ENCODE measurements at regions not wholly inside any gene's neighbourhood (a gene's known extent, or its start where the extent isn't known, plus 50 kb on each side); places are given as distances from the start of the nearest gene placed in this dataset.
"Not testable (repeated sequence)": the region's sequence is repeated elsewhere in the genome, so short reads cannot be mapped to it uniquely, and the experiment has no call there.

DNA sequence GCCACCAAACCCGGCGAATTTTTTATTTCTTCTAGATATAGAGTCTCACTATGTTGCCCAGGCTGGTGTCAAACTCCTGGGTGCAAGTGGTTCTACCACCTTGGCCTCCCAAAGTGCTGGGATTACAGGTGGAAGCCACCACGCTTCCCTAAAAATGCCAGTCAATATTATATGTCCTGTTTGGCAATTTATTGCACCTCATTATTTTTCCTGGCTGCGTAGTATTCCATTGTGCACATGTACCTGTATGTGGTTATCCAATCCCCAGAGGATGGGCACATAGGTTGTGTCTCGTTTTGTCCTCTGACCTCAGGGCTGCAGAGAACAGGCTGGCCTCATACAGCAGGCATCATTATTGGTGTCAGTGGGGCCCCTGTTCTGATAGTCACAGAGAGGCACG, 181.7 kb downstream of the C9orf50 start:
- no peak for DNase-seq (ENCODE audit: low read depth in 2 of 2, low spot score in 1 of 2)

DNA sequence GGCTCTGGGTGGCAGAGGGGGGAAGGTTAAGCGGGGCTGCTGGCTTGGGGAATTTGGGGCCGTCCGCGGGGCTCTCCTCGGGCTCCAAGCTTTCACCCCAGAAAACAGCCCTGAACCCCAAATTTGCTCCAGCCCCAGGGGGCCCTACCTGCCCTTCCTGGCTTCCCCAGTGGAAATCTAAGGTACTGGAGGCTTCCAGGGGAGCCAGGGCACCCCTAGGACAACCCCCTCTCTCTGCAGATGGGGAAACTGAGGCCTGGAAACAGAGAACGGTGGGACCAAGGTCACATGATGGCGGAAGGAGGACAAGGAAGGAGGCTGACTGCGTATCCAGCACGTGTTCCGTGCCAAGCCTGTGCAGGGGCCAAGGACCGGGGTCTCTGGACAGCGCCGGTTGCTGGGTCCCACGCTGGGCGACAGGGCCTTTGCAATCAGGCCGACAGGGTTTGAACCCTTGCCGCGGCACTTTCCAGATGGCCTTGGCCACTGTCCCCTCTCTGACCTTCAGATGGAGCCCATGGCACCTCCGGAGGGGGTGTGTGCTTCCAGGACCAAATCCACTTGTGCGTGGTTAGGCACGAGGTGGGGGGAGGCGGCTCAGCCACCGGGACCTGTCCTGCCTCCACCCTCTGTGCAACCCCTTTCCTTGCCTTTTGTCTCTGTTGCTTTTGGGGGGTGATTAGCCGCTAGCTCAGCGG, 183.1 kb downstream of the C9orf50 start:
- DNase-seq (ENCODE audit: low read depth in 2 of 2, low spot score in 1 of 2) = no peak

DNA sequence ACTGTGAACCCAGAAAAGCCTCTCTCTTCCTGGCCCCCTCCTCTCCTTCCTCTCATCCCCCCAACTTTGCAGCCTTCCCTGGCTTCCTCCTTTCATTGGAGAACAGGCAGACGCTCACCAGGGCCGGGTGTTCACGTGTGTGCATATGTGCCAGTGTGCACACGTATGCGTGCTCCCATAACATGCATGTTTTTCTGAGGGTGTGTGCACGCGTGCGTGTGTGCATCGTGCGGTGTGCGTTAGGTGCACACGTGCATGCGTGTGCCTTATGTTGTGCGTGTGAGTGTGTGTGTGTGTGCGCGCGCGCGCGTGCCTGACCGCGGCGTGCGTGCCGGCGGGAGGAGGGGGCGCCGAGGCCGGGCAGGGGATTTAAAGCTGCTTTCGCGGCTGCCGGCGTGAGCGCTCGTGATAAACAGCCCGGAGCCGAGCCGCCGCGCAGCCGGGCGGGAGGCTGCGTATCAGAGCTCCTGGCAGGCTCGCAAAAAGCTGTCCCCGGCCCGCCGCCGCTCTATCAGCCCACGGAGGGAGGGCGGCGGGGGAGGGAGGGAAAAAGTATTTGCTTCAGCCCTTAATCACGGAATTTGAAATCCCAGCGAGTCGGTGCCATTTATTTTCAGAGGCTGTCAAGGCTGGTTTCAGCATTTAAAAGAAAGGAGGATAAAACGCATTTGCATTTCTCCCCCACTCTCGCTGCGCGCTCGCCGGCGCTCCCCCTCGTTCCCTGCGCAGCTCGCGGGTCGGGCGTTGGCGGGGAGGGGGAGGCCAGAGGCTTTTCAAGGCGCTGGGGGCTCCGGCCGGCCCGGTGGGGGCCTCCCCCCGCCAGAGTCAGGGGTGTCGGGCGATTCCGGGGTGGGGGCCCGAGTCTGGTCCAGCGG, 183.9 kb downstream of the C9orf50 start:
- DNase-seq (ENCODE audit: low read depth in 2 of 2, low spot score in 1 of 2) = no peak

DNA sequence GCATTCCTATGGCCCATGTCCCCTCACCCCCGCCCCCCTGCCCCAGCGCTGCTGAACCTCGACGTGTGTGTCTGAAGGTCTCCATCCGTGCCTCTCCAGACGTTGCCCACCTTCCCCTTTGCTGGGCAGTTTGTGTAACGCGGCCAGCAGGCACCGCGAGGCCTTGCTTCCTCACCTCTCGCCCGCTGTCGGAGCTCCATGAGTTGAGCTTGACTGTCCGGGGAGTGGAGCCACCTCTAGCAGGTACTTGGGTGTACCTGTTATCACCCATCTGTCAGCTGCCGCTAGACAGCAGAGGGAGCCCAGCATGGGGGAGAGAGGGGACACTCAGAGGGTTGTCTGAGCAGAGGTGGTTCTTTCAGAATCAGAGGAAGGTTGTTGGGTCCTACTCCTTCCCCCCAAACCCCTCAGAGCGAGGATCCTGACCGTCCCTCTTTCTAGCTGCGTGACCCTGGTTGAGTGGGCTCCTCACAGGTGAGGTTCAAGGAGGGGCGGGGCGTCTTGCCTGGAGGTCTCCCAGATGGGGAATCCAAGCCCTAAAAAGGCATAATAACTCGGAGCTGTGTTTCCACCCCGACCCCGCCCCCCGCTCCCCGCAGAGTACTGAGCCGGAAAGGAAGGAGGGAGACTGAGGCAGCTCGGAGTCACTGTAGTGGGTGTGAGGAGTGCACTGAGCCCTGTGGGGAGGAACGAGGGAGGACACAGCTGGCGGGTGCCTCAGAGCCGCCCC, 184.7 kb downstream of the C9orf50 start:
- DNase-seq (ENCODE audit: low read depth in 2 of 2, low spot score in 1 of 2) = no peak

DNA sequence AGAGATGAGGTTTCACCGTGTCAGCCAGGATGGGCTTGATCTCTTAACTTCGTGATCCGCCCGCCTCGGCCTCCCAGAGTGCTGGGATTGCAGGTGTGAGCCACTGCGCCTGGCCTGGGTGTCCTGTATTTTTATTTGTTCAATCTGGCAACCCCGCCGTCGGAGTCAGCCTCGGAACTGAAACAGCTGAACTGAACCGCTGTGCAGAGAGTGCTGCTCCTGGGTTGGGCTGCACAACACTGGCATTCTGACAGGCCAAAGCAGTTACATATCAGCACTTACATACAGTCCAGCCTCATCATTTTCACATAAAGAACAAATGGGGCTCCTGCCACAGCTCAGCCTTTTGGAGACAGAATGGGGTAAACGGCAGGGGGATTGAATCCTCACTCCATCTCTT, 185.6 kb downstream of the C9orf50 start:
- DNase-seq (ENCODE audit: low read depth in 2 of 2, low spot score in 1 of 2) = no peak

DNA sequence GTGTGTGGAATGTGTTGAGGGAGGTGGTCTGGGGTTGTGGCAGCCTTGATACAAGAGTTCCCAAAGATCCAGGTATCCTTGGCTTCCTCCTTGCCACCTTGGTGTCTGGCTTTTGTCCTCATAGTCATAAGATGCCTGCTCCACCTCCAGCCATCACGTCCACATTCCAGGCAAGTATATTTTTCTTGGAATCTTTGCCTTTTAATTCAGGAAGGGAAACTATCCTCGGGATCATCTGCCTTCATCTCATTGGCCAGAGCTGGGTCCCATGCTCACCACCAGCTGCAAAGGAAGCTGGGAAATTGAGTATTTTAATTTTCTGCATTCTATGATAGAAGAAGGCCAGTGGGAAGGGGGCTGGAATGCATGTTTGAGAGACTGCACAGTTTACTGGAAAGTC, 186.7 kb downstream of the C9orf50 start:
- DNase-seq (ENCODE audit: low read depth in 2 of 2, low spot score in 1 of 2) = no peak

DNA sequence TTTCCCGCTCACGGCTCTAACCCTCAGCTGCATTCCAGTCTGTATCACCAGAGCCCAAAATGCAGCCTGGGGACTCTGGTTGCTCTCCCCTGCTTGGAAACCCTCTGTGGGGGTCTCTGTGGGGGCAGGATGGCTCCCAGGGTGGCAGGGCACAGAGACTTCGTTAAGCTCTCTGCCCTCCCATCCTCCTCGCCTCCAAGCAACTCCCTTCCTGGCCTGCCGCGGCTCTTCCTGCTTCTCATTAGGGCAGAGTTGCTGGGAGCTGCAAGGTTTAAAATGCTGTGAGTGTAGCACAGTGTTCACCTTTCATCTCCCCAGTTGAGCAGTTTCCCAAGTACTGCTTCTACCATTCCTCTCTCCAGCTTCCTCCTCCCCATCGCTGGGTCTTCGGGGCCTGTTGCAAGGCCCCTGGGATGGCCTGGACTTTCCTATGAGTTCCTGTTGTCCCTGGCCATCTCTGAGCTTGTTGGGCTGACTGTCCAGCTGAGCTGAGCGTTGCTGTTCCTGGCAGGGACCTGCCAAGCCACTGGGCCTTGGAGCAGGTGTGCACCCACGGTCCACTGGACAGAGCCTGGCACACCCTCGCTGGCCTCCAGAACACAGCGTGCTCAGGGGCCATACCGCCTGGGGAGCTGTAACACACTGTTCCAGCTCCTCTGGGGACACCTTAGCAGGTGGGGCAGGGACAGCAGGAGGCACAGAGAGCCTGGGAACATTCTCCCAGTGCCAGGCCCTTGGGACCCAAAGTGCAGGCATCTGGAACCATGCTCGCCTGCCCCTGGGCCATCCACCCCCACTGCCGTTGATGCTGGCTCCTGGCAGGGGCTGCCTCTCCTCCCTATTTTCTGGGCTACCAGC, 188.4 kb downstream of the C9orf50 start:
- DNase-seq (ENCODE audit: low read depth in 2 of 2, low spot score in 1 of 2) = no peak

DNA sequence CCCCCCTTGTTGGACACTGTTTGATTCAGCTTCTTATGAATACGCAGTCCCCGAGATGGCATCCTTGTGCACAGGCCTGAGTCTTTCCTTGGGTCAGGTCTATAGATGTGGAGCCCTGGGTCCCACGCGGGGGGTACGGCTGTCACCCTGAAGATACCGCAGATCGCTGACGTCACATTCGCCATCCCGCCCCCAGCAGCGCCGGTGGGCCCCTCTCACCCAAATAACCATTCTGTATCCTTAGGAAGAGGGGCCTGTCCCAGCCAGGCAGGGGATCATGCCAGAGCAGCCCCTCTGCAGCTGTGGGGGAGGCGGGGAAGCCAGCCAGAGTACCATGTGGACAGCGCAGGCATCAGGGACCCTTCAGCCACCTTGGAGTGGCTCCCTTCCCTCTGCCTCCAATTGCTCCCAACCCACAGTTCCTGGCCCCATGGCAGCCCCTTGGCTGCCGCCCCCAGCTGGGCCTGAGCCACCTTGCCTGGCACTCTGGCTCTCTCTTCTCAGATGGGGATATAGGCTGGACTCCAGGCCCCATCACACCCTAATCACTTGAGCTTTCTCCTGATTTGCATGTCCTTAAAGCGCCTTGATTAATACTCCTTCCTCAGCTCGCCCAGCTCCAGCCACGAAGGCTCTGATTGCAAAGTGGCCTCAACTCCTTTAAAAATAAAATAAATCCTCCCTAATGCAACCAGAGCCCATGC, 189.8 kb downstream of the C9orf50 start:
- DNase-seq (ENCODE audit: low read depth in 2 of 2, low spot score in 1 of 2) = no peak

DNA sequence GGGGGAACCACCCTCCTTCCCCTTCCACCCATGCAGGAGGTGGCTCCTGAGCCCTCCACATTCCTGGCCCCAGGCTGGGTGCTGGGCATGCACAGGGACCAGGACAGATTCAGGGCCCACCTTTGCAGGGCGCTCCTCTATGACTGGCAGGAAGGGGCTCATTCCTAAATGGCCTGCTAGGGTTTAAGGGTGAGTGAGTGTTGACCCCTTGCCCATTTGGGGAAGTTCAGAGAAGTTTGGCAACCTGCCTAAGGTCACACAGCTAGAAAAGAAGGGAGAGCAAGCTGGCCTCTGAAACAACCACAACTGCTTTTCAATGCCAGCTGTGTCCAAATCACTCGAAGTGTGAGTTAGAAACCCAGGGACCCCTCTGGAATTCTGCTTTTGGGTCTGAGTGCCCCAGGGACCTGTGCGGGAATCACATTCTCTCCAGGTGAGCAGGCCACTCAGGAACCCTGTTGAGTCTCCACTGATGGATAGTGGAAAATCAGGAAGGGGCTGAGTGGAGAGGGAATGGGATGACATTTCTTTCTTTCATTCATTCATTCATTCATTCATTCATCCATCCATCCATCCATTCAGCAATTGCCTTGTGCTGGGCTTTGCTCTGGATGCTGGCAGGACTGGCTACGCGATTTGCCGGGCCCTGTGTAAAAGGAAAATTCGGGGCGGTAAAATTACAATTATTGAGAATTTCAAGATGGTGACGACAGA, 191.9 kb downstream of the C9orf50 start:
- no peak for DNase-seq (ENCODE audit: low read depth in 2 of 2, low spot score in 1 of 2)

DNA sequence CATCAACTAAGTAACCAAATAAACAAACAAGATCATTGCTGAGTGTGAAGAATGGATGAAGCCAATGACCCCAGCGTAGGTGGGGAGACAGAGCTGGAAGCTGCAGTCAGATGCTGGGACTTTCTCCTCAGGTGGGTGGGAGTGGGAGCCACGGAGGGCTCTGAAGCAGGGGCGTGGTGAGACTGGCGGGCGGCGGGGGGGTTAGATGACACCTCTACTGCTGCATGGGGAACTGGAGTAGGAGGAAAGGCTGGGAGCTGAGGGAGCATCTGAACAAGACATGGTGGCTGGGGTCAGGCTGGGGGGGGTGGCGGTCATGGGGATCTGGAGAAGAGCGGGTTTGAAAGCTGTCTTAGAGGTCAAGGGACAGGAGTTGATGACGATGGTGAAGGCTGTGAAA, 193.8 kb downstream of the C9orf50 start:
- no peak for DNase-seq (ENCODE audit: low read depth in 2 of 2, low spot score in 1 of 2)

DNA sequence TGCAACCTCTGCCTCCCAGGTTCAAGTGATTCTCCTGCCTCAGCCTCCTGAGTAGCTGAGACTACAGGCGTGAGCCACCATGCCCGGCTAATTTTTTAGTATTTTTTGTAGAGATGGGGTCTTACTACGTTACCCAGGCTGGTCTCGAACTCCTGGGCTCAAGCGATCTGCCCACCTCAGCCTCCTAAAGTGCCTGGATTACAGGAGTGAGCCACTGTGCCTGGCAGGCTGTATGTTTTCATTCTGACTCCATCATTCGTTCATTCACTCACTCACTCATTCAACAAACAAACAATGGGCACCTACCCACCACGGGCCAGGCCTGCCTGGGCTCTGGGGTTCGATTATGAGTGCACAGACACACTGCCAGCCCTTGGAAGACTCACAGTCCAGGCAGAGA, 197.1 kb downstream of the C9orf50 start:
- not testable (repeated sequence) for DNase-seq (ENCODE audit: low read depth in 2 of 2, low spot score in 1 of 2)

DNA sequence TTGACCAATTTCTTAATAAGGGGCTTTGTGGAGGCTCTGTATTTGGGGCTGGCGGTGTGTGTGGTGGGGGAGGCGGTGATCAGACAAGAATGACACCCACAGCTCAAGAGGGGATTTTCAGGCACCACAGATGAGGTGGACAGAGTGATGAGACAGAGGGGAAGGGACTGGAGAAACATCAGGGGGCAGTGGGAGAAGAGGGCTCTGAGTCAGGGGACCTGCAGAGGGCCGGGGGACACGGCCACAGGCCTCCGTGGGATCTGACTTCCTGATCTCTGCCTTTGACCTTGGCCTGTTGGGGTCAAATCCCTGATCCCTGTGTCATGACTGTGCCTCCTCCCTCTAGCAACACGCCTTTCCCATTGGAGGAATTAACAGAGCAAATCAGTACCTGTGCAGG, 197.7 kb downstream of the C9orf50 start:
- no peak for DNase-seq (ENCODE audit: low read depth in 2 of 2, low spot score in 1 of 2)

DNA sequence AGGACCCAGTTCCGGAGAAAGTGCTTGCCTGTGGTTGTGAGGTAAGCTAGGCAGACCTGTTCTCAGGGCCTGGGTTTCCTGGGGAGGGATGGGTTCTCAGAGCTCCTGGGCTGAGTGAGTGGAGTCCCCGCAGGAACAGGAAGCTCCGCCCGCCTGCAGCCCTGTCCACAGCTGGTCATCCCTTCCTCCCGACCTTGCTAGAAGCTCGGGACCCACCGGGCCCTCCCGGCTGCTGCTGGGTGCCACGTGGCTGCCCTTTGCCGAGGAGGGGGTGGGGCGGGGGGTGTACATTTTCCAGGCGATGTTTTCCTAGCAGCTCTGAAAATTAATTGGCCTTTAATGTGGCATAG, 198.1 kb downstream of the C9orf50 start:
- DNase-seq (ENCODE audit: low read depth in 2 of 2, low spot score in 1 of 2) = no peak

DNA sequence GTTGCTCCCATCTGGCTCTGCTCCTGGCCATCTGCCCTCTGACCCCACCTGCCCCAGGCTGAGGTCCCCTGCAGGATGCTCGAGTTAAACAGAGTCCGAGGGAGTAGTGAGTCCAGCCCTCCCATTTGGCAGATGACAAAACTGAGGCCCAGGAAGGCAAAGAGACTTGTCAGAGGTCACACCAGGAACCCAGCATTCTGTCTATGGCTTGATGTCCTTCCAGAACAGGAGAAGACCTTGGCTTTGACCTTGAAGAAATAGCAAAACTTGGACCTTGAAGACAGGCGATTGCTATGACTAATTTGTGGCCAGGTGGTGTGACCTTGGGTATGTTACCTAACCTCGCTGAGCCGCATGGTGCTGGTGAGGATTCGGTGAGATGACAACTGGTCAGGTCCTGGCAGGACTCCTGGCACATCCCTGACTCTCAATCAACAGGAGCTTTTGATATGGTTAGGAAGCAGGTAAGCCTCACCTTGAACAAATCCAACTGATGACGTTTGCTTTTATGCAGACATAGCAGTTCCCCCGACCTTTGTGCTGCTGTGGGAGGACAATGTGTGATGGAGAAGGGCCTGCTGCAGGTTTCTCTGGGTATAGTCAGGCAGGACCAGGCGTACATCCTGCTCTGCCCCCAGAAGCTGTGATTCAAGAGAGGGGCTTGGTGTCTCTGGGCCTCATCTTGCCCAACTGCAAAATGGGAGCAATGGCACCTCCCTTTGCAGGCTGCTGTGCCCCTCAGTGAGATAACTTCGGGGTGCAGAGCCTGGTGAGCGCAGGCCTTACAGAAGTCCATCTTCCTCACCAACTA, 198.7 kb downstream of the C9orf50 start:
- no peak for DNase-seq (ENCODE audit: low read depth in 2 of 2, low spot score in 1 of 2)

DNA sequence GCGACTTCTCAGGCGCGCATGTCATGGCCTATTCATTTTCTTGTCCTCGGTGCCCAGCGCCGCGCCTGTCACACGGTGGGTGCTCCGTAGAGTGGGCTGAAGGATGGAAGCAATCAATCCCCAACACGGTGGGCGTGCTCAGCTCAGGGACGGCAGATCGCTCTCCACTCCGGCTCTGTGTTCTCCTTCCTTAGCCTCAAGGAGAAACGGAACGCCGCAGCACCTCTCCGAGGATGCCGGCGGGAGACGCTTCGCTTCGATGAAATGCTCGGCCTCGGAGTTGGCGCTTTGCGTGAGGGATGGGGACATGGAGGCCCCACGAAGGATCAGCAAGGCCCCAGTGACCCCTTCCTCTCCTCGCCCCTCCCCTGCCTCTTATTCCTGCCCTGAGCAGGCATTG, 199.5 kb downstream of the C9orf50 start:
- DNase-seq (ENCODE audit: low read depth in 2 of 2, low spot score in 1 of 2) = no peak

DNA sequence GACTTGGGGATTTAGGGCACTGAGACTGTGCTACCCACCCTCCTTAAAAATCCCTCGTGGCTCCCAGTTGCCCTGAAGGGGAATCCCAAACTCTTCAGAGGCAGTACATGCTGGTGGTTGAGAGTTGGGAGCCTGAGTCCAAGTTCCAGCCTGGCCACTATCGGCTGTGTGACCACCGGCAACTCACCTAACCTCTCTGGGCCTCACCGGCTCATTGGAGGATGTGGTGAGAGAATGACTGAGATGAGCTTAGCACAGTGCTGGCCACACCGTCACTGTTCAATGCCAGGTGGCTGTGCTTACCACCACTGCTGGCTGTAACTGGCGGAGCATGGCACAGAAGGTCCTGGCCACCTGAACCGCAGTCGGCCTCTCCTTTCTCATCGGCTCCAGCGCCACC, 200.2 kb downstream of the C9orf50 start:
- DNase-seq (ENCODE audit: low read depth in 2 of 2, low spot score in 1 of 2) = no peak

DNA sequence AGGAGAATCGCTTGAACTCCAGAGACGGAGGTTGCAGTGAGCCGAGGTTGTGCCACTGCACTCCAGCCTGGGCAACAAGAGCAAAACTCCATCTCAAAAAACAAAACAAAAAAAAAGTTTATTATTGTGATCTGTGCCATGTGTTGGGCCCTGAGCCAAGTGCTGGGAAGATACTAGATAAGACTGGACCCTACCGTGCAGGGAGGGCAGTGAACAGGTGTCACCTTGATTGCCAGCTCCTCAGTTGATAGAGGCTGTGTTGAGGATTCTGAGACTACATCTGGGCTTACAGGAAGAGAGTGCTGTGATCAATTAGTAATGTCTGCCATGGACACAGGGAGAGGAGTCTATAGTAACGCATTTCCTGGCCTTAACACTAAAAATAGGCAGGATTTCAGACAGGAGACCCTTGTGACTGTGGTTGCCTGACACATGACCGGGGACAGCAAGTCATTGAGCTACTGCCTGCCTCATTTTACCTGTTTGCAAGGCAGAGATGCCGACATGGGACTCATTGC, 201.5 kb downstream of the C9orf50 start:
- no peak for DNase-seq (ENCODE audit: low read depth in 2 of 2, low spot score in 1 of 2)

DNA sequence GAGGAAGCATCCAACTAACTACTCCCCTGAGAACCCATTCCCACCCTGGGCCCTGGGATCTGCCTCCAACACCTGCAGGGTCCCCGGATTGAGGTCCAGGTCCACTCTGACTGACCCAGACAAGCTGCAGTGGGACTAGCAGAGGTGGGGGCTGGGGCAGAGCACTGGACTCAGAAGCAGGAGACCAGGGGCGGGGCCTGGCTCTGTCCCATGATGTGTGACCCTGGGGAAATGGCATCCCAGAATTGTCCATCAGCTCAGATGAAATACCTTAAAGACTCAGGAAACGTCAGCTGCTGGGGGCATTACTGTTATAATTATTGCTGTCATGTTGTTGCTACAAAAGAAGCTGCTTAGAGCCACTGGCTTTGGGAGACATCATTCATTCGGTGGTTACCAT, 202.4 kb downstream of the C9orf50 start:
- no peak for DNase-seq (ENCODE audit: low read depth in 2 of 2, low spot score in 1 of 2)
